ENCODE measurements at regions not wholly inside any gene's neighbourhood (a gene's known extent, or its start where the extent isn't known, plus 50 kb on each side); places are given as distances from the start of the nearest gene placed in this dataset.

GRCh38 chr9:108325406-108325805, 530.4 kb downstream of the ACTL7B start:
- Mint-ChIP-seq H3K4me1 (ENCODE audit: low read depth) (no peaks in the 10 kb centered on the region), H3K4me3 (ENCODE audit: low read depth) (no peak overlapping the region), H3K27me3 (peaks cover 17% of the 10 kb centered on the region), H3K27ac (no peak overlapping the region), H3K36me3 (ENCODE audit: insufficient read depth) (no peaks in the 10 kb centered on the region), H3K9me3 (ENCODE audit: low read depth) (peaks cover 28% of the 10 kb centered on the region)
- no peak for DNase-seq (ENCODE audit: low spot score, unreplicated experiment)
- no peak for TF ChIP-seq CTCF (IDR thresholded peaks at IDR 0.05; ENCODE audit: unreplicated experiment)

DNA sequence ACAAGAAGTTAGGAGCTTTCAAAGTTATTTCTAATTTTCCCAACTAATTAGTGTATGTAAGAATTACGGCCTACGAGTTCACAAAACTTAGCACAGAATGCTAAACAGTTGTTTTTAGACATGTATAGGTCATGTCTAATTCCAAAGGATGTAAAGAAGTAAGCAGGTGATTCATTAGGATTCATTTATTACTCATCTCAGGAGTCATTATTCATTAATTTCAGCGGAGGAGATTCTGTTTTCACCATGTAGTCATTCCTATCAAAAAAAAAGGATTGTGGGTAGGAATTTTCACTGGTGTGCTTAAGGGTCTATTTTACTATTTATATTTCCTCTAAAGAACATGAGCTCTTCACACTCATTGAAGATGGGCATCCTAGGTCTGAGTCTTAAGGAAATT, 532.2 kb downstream of the ACTL7B start:
- Mint-ChIP-seq H3K9me3 (ENCODE audit: low read depth) (peaks cover 22% of the 10 kb centered on the region), H3K36me3 (ENCODE audit: insufficient read depth) (no peaks in the 10 kb centered on the region), H3K27ac (no peak overlapping the region), H3K4me3 (ENCODE audit: low read depth) (no peak overlapping the region), H3K27me3 (peaks cover 25% of the 10 kb centered on the region), H3K4me1 (ENCODE audit: low read depth) (no peaks in the 10 kb centered on the region)
- DNase-seq (ENCODE audit: low spot score, unreplicated experiment) = no peak
- no peak for TF ChIP-seq CTCF (IDR thresholded peaks at IDR 0.05; ENCODE audit: unreplicated experiment)

DNA sequence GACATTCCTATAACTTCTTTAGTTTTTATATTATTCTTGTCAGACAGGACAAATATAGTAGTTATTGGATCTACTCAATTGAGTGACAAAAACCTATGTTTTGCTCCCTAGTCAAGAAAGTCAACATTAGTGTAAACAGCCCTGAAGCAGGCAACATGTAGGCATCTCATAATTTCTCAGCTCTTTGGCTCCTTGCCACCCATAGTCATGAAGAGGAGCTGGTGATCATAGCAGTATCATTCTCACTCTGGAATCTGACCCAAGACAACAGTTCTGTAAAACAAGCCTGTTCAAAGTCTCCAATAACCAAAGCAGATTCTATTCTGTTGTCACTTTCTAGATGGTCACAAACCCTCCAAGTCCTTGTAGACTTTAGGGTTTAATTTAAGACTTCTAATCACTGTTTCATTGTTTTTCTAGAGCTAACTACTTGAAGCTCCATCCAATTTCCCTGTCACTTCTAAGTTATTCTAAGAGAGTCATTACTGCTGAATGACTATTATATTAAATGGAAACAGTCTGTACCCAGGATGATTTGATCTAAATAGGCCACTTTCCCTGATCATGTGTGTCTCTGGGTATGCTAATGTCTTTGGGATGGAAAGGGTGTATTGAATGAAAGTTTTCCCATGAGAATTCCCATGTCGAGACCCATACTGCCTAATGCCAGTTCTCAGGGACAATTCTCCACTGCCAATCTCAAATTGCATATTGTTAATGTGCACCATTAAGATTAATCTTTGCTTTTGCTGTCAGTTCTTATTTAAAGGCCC, 533.3 kb downstream of the ACTL7B start:
- no peak for TF ChIP-seq CTCF (IDR thresholded peaks at IDR 0.05; ENCODE audit: unreplicated experiment)
- peaks cover 11% of the 10 kb centered on the region for H3K9me3 Mint-ChIP-seq (ENCODE audit: low read depth)
- H3K4me1 Mint-ChIP-seq (ENCODE audit: low read depth) = no peaks in the 10 kb centered on the region
- peaks cover 25% of the 10 kb centered on the region for H3K27me3 Mint-ChIP-seq
- no peak overlapping the region for H3K4me3 Mint-ChIP-seq (ENCODE audit: low read depth)
- no peak overlapping the region for H3K27ac Mint-ChIP-seq
- no peak for DNase-seq (ENCODE audit: low spot score, unreplicated experiment)
- no peaks in the 10 kb centered on the region for H3K36me3 Mint-ChIP-seq (ENCODE audit: insufficient read depth)

DNA sequence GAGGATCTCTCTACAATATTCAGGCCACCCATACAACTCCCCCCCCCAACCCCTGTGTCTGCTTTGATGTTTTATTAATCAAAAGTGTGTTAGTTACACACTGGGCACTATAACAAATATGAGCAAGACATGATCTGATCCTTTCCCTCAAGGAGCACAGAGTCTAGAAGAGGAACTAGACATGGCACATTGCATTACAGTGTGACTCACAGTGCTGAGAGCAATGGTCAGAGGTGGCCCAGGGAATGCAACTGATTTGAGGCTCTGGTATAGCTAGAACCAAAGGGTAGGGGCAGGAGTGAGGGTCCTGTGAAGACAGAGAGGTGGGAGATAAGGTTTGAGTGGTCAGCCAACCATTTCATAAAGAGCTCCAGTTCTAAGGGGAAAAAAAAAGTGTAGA, 539.2 kb downstream of the ACTL7B start:
- TF ChIP-seq CTCF (IDR thresholded peaks at IDR 0.05; ENCODE audit: unreplicated experiment) = no peak
- no peak overlapping the region for H3K27ac Mint-ChIP-seq
- no peak for DNase-seq (ENCODE audit: low spot score, unreplicated experiment)
- H3K9me3 Mint-ChIP-seq (ENCODE audit: low read depth) = peaks cover 11% of the 10 kb centered on the region
- H3K4me1 Mint-ChIP-seq (ENCODE audit: low read depth) = peaks cover 5% of the 10 kb centered on the region
- no peak overlapping the region for H3K4me3 Mint-ChIP-seq (ENCODE audit: low read depth)
- peaks cover 41% of the 10 kb centered on the region for H3K27me3 Mint-ChIP-seq
- peaks cover 1% of the 10 kb centered on the region for H3K36me3 Mint-ChIP-seq (ENCODE audit: insufficient read depth)

- Mint-ChIP-seq H3K27ac (no peak overlapping the region), H3K36me3 (ENCODE audit: insufficient read depth) (peaks cover 1% of the 10 kb centered on the region), H3K27me3 (peaks cover 47% of the 10 kb centered on the region), H3K9me3 (ENCODE audit: low read depth) (peaks cover 11% of the 10 kb centered on the region), H3K4me1 (ENCODE audit: low read depth) (peaks cover 5% of the 10 kb centered on the region), H3K4me3 (ENCODE audit: low read depth) (no peak overlapping the region)
- no peak for DNase-seq (ENCODE audit: low spot score, unreplicated experiment)
- no peak for TF ChIP-seq CTCF (IDR thresholded peaks at IDR 0.05; ENCODE audit: unreplicated experiment)
These were observed 539.7 kb downstream of the ACTL7B start for GRCh38 chr9:108316066-108316465.
